Stomach (tissue), 4 donors: ENCODE measurements at regions not wholly inside any gene's neighbourhood (a gene's known extent, or its start where the extent isn't known, plus 50 kb on each side); places are given as distances from the start of the nearest gene placed in this dataset.

Experiments used
- EP300 ChIP-seq: sonication (generic); formaldehyde crosslinking; IDR thresholded peaks from one replicate; pipeline ENCODE4 v1.6.1; 2017; ENCODE audit warnings: antibody characterized with exemption
- POLR2A ChIP-seq, 4 donors: fragments of 450-650 bp; IDR thresholded peaks; one replicate each; pipeline ENCODE4 v1.6.1; 2016; ENCODE audit warnings: antibody characterized with exemption in 4 of 4, control low read depth in 2 of 4, mild to moderate bottlenecking in 1 of 4, moderate library complexity in 1 of 4
- POLR2AphosphoS5 ChIP-seq, 3 donors: sonication (generic); formaldehyde crosslinking; IDR thresholded peaks; one replicate each; pipeline ENCODE4 v1.6.1; 2016; ENCODE audit warnings: antibody characterized with exemption in 3 of 3
- TF ChIP-seq, protein P1 (sequence below), 7 experiments: fragments of 450-650 bp in 4 of 7; fragments of 200-600 bp in 3 of 7; sonication (generic) in 3 of 7; IDR thresholded peaks; one replicate each; pipeline ENCODE4 v1.5.1; 2016 to 2019; ENCODE audit warnings: antibody characterized with exemption in 7 of 7, control low read depth in 2 of 7, mild to moderate bottlenecking in 1 of 7

- no peak for TF ChIP-seq POLR2AphosphoS5 (IDR thresholded peaks at IDR 0.05)
- TF ChIP-seq, protein P1, sequence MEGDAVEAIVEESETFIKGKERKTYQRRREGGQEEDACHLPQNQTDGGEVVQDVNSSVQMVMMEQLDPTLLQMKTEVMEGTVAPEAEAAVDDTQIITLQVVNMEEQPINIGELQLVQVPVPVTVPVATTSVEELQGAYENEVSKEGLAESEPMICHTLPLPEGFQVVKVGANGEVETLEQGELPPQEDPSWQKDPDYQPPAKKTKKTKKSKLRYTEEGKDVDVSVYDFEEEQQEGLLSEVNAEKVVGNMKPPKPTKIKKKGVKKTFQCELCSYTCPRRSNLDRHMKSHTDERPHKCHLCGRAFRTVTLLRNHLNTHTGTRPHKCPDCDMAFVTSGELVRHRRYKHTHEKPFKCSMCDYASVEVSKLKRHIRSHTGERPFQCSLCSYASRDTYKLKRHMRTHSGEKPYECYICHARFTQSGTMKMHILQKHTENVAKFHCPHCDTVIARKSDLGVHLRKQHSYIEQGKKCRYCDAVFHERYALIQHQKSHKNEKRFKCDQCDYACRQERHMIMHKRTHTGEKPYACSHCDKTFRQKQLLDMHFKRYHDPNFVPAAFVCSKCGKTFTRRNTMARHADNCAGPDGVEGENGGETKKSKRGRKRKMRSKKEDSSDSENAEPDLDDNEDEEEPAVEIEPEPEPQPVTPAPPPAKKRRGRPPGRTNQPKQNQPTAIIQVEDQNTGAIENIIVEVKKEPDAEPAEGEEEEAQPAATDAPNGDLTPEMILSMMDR (IDR thresholded peaks at IDR 0.05) = no peak
- no peak for TF ChIP-seq POLR2A (IDR thresholded peaks at IDR 0.05)
- no peak for TF ChIP-seq EP300
Observed at GRCh38 chr1:30345491-30346130, 377.8 kb downstream of the MATN1 start.
